Muscle layer of colon (tissue), 2 donors: ENCODE measurements at regions not wholly inside any gene's neighbourhood (a gene's known extent, or its start where the extent isn't known, plus 50 kb on each side); places are given as distances from the start of the nearest gene placed in this dataset.

Experiments
- H3K27ac ChIP-seq: one replicate; pipeline ENCODE4 v1.7.0; 2013; ENCODE audit warnings: low read depth, mild to moderate bottlenecking, low read length, moderate library complexity
- H3K27me3 ChIP-seq, 2 donors: one replicate each; pipeline ENCODE4 v1.7.0; 2013; ENCODE audit warnings: low read length in 2 of 2, mild to moderate bottlenecking in 2 of 2; ENCODE audit not compliant: insufficient read depth in 2 of 2, control insufficient read depth in 1 of 2
- H3K36me3 ChIP-seq: one replicate; pipeline ENCODE4 v1.7.0; 2013; ENCODE audit warnings: mild to moderate bottlenecking, low read length; ENCODE audit not compliant: insufficient read depth
- H3K4me1 ChIP-seq: one replicate; pipeline ENCODE4 v1.7.0; 2013; ENCODE audit warnings: mild to moderate bottlenecking, low read length; ENCODE audit not compliant: insufficient read depth
- H3K4me3 ChIP-seq, 2 donors: one replicate each; pipeline ENCODE4 v1.7.0; 2013; ENCODE audit warnings: low read length in 2 of 2, low read depth in 1 of 2, mild to moderate bottlenecking in 1 of 2, moderate library complexity in 1 of 2
- H3K9ac ChIP-seq: one replicate; pipeline ENCODE4 v1.7.0; 2013; ENCODE audit warnings: low read length
- H3K9me3 ChIP-seq: one replicate; pipeline ENCODE4 v1.7.0; 2013; ENCODE audit warnings: mild to moderate bottlenecking, low read length
- donor health status: abdominal sarcoma.
- donor health status: Adenocarcinoma of cecum.

DNA sequence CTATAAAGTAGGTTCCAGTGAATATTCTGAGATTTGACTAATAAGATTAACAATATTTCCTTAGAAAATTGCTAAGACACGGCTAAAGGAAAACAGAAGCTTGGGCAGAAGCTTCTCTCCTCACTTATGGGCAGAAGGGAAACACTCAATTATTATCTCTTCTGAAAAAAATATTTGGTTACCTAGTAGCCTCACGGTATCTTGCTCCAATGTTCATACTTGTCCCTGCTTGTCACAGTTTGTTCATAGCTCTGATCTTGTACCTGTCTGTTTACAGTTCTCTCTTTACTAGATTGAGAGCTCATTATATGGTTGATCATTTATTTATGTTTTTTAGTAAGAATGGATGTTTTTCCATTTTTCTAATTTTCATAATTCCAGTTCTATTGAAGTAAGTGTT, 458.0 kb upstream of the ATP2B1 start:
- Histone ChIP-seq H3K4me3 (no peak overlapping the region), H3K4me1 (no peaks in the 10 kb centered on the region), H3K9ac (no peak overlapping the region), H3K27me3 (no peaks in the 10 kb centered on the region), H3K9me3 (no peaks in the 10 kb centered on the region), H3K36me3 (no peaks in the 10 kb centered on the region), H3K27ac (no peak overlapping the region)

DNA sequence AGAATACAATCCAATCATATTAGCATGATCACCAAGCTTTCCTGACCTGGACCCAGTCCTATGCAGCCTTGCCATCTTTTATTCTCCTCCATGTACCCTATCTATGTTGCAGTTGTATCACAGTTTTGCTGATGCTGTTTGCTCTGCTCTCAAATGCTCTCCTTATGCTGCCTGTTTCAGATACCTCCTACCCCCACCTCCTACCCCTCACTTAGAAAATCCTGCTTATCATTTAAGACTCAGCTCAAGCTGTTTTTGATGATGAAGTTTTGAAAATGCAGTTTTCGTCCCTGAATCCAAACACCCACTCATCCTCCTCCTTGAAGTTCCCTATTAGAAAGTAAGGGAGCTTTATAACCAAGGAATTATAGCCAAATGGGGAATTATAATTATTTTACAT, 457.4 kb upstream of the ATP2B1 start:
- Histone ChIP-seq H3K27me3 (no peaks in the 10 kb centered on the region), H3K9me3 (no peaks in the 10 kb centered on the region), H3K4me1 (no peaks in the 10 kb centered on the region), H3K9ac (no peak overlapping the region), H3K4me3 (no peak overlapping the region), H3K36me3 (no peaks in the 10 kb centered on the region), H3K27ac (no peak overlapping the region)

DNA sequence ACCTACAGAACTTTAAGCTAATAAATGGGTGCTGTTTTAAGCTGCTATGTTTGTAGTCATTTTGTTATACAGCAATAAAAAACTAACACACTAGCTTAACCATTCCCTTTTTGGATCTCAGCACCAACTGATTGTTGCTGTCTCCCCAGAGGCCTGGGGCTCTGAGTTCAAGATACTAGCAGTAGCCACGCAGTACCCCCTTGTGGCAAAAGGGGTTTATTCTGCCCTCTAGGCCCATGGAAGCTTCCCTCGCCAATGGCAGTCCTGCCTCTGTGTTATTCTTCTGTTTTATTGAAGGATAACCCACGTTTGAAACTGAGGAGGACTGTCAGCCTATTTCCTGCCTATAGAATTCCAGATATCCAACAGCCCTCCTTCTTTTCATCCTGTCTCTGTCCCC, 455.3 kb upstream of the ATP2B1 start:
- no peaks in the 10 kb centered on the region for H3K27me3 ChIP-seq
- no peak overlapping the region for H3K9ac ChIP-seq
- no peak overlapping the region for H3K4me3 ChIP-seq
- no peak overlapping the region for H3K27ac ChIP-seq
- H3K9me3 ChIP-seq: no peaks in the 10 kb centered on the region
- no peaks in the 10 kb centered on the region for H3K4me1 ChIP-seq
- no peaks in the 10 kb centered on the region for H3K36me3 ChIP-seq

DNA sequence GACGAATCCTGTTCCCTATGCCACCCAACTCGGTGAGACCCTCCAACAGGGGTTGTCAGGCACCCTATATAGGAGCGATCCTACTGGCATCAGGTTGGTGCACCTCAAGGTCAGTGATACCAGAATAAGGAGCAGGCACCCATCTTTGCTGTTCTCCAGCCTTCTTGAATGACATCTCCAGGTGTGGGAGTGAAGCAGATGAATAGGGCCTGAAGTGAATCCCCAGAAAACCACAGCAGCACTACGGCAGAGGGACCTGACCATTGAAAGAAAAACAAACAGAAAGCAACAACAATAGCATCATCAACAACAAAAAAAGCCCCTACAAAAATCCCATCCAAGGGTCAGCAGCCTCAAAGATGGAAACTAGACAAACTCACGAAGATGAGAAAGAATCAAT, 445.2 kb upstream of the ATP2B1 start:
- Histone ChIP-seq H3K27me3 (no peaks in the 10 kb centered on the region), H3K27ac (no peak overlapping the region), H3K9ac (no peak overlapping the region), H3K36me3 (no peaks in the 10 kb centered on the region), H3K4me1 (no peaks in the 10 kb centered on the region), H3K9me3 (no peaks in the 10 kb centered on the region), H3K4me3 (no peak overlapping the region)

DNA sequence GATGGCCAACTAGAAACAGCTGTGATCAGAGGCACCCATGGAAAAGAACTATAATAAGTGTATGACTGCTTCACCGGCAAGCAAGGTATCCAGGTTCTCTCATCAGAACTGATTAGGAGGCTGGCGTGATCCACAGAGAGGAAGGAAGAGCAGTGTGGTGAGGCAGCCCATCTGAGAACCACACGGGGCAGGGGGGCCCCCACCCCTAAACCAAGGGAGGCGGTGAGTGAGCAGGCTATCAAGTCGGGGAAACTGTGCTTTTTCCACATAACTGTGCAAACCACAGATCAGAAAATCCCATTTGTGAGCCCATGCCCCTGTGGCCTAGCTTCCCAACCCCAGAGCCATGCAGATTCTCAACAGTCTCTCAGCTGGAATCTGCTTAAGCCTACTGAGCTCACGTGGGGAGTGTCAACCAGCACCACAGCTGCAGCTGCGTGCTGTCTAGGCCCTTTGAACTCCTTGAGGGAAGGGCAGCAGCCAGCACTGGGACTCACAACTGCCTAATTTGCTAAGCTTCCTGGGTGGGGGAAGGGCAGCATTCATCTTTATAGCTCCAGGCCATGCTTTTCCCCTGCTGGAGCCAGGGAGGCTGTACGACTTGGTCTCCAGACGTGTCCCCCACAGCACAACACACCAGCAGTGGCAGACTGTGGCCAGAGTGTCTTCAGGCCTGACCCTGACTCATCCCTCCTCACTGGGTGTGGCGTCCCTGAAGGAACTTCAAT, 444.4 kb upstream of the ATP2B1 start:
- H3K9ac ChIP-seq: no peak overlapping the region
- no peak overlapping the region for H3K4me3 ChIP-seq
- H3K27me3 ChIP-seq: no peaks in the 10 kb centered on the region
- no peaks in the 10 kb centered on the region for H3K9me3 ChIP-seq
- H3K27ac ChIP-seq: no peak overlapping the region
- H3K4me1 ChIP-seq: no peaks in the 10 kb centered on the region
- no peaks in the 10 kb centered on the region for H3K36me3 ChIP-seq

DNA sequence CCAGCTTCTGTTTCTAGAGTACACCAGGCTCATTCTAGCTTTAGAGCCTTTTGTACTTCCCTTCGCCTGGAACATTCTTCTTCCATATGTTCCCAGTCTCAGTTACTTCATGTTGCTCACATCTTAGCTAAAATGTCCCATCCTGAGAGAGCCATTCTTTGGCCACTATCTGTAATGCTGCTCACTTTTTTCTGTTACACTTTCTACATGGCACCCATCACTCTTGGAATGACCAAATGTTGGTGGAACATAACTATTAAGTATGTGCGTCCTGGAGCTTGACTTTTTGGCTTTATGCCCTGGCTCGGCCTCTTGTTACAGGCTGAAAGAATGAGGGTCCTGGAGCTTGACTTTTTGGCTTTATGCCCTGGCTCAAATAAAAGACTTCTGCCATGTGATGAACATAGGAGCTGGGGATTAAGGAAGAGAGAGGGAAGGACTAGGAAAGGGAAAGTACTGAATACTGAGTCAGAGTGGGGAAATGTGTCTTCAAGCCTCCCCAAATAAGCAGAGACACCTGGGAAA, 442.9 kb upstream of the ATP2B1 start:
- no peak overlapping the region for H3K9ac ChIP-seq
- no peak overlapping the region for H3K4me3 ChIP-seq
- H3K27ac ChIP-seq: no peak overlapping the region
- no peaks in the 10 kb centered on the region for H3K36me3 ChIP-seq
- no peaks in the 10 kb centered on the region for H3K27me3 ChIP-seq
- no peaks in the 10 kb centered on the region for H3K9me3 ChIP-seq
- H3K4me1 ChIP-seq: no peaks in the 10 kb centered on the region

DNA sequence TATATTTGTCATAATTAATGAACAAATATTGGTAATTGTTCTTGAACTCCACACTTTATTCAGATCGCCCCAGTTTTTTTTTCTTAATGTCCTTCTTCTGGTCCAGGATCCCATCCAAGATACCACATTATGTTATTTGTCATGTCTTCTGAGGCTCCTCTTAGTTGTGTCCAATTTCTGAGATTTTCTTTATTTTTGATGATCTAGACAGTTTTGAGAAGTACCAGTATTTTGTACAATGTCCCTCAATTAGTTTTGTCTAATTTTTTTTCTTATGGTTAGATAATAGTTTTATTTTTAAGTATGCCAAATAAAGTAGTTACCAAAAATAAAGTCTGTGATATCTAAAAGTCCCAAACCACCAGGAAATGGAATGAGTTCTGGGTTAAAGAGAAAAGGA, 440.8 kb upstream of the ATP2B1 start:
- H3K36me3 ChIP-seq: no peaks in the 10 kb centered on the region
- H3K27ac ChIP-seq: no peak overlapping the region
- no peak overlapping the region for H3K9ac ChIP-seq
- no peaks in the 10 kb centered on the region for H3K9me3 ChIP-seq
- H3K4me3 ChIP-seq: no peak overlapping the region
- no peaks in the 10 kb centered on the region for H3K4me1 ChIP-seq
- H3K27me3 ChIP-seq: no peaks in the 10 kb centered on the region

DNA sequence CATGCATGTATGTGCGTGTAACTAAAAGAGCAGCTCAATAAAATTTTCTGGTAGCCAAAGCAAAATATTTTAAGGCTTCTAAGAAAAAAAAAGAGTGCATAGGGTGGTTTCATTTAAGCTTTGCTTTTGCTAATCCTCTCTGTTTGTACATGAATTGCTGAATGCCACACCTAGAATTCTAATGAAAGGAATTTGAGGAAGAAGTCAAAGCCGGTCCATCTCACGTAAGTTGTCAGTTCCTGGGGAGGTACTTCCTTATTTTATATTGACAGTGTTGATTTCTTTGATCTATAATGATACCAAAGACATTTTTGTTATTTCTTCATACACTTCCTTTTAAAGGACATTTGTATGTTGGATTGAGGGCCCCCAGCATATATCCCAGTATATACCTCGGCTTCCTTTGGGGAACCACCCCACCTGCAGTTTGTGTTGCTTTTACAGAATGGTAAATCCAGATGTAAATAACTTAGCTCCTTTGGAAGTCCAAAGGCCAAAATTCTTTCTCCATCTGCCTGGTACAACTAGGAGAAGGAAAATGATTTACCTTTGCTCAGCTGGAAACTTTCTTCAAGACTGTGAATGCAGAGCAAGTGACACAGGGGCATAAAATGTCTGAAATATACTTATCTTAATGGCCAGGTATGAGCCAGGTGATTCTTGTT, 420.9 kb upstream of the ATP2B1 start:
- H3K9me3 ChIP-seq: no peaks in the 10 kb centered on the region
- no peak overlapping the region for H3K9ac ChIP-seq
- H3K4me1 ChIP-seq: no peaks in the 10 kb centered on the region
- H3K27me3 ChIP-seq: no peaks in the 10 kb centered on the region
- H3K4me3 ChIP-seq: no peak overlapping the region
- H3K36me3 ChIP-seq: no peaks in the 10 kb centered on the region
- no peak overlapping the region for H3K27ac ChIP-seq

DNA sequence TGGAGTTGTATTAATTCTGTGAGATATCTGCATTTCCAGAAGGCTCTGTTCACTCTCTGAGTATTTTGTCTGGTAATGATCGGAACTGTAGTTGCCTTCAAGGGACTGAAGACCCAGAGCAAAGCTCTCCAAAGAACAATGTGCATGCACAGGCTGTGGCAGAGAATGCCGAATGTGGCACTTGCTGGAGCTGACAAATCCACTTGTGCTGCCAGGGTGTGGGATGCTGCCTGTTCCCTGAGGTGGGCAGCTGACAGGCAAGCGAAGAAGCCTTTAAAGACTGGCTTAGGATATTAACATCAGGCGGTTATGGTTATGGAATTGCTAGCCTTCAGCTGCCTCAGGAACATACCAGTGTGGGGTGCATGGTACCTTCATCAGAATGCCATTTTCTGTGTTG, 419.9 kb upstream of the ATP2B1 start:
- Histone ChIP-seq H3K27me3 (no peaks in the 10 kb centered on the region), H3K9me3 (no peaks in the 10 kb centered on the region), H3K27ac (no peak overlapping the region), H3K4me3 (no peak overlapping the region), H3K4me1 (no peaks in the 10 kb centered on the region), H3K9ac (no peak overlapping the region), H3K36me3 (no peaks in the 10 kb centered on the region)

DNA sequence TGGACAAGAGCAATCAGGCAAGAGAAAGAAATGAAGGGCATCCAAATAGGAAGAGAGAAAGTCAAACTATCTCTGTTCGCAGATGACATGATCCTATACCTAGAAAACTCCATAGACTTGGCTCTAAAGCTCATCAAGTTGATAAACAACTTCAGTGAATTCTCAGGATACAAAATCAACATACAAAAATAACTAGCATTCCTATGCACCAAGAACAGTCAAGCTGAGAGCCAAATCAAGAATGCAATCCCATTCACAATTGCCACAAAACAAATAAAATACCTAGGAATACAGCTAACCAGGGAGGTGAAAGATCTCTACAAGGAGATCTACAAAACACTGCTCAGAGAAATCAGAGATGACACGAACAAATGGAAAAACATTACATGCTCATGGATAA, 417.5 kb upstream of the ATP2B1 start:
- no peaks in the 10 kb centered on the region for H3K9me3 ChIP-seq
- H3K36me3 ChIP-seq: no peaks in the 10 kb centered on the region
- no peaks in the 10 kb centered on the region for H3K27me3 ChIP-seq
- H3K9ac ChIP-seq: no peak overlapping the region
- H3K27ac ChIP-seq: no peak overlapping the region
- H3K4me1 ChIP-seq: no peaks in the 10 kb centered on the region
- H3K4me3 ChIP-seq: no peak overlapping the region

DNA sequence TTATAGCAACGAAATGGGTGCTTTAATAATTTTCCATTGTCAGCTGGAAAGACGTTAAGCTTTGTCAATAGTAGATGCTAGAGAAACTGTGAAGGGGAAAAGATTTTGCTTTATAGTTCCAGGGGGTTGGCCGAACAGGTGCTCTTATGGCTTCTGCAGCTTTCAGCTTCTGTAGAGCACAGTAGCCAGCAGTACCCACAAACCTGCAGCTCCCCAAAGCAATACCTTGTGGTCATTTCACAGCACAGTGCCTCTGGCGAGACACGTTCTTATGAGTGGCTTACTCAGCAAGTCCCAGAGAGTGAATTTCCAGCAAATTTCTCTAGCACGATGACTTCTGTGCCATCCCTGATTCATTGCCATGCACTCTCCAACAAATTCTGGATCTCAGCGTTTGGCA, 416.3 kb upstream of the ATP2B1 start:
- no peak overlapping the region for H3K4me3 ChIP-seq
- H3K9me3 ChIP-seq: no peaks in the 10 kb centered on the region
- no peaks in the 10 kb centered on the region for H3K27me3 ChIP-seq
- H3K4me1 ChIP-seq: no peaks in the 10 kb centered on the region
- no peak overlapping the region for H3K9ac ChIP-seq
- H3K36me3 ChIP-seq: no peaks in the 10 kb centered on the region
- H3K27ac ChIP-seq: no peak overlapping the region

DNA sequence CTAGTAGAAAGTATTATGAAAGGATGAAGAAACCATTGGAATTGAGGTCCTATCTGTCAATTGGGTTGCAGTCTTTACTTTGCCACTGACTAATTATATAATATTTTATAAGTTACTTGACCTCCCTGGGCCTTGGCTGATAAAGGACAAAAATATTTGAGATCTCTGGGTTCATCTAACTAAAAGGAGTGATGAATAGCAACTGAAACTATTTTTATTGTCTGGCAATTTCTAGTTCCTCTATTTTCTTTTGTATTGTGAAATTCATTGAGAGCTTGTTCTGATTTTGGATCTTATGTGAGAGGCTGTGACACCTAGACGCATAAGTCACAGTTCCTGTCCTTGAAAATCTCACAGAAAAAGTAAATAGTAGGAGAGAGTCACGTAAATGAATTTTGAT, 415.7 kb upstream of the ATP2B1 start:
- H3K27me3 ChIP-seq: no peaks in the 10 kb centered on the region
- no peak overlapping the region for H3K9ac ChIP-seq
- H3K27ac ChIP-seq: no peak overlapping the region
- no peaks in the 10 kb centered on the region for H3K4me1 ChIP-seq
- H3K9me3 ChIP-seq: no peaks in the 10 kb centered on the region
- no peaks in the 10 kb centered on the region for H3K36me3 ChIP-seq
- no peak overlapping the region for H3K4me3 ChIP-seq
